OCI-LY1 (cell line): ENCODE measurements at regions not wholly inside any gene's neighbourhood (a gene's known extent, or its start where the extent isn't known, plus 50 kb on each side); places are given as distances from the start of the nearest gene placed in this dataset.

Experiments used
- CTCF ChIP-seq: fragments of 200-600 bp; sonication (generic), shearing (Covaris generic); IDR thresholded peaks from 2 replicates; pipeline ENCODE4 v1.5.1; 2017; ENCODE audit warnings: mild to moderate bottlenecking, antibody characterized with exemption, low read length, moderate library complexity, mixed read lengths
- EZH2 ChIP-seq: fragments of 200-600 bp; sonication (generic), shearing (Covaris generic); IDR thresholded peaks from 2 replicates; pipeline ENCODE4 v1.8.0; 2017; ENCODE audit warnings: borderline replicate concordance, mixed run types, mild to moderate bottlenecking, antibody characterized with exemption, low read length, moderate library complexity, mixed read lengths

GRCh38 chr19:5243878-5244277, 96.7 kb downstream of the PTPRS start:
- TF ChIP-seq CTCF (no peak), EZH2 (no peak)
